HG02759 (cell line): ENCODE measurements at regions not wholly inside any gene's neighbourhood (a gene's known extent, or its start where the extent isn't known, plus 50 kb on each side); places are given as distances from the start of the nearest gene placed in this dataset.

Experiments used
- ATAC-seq: cut with Tn5 transposase; IDR thresholded peaks from one replicate; pipeline ENCODE4 v1.9.1; 2021; ENCODE audit warnings: mild to moderate bottlenecking, moderate library complexity; ENCODE audit not compliant: unreplicated experiment

DNA sequence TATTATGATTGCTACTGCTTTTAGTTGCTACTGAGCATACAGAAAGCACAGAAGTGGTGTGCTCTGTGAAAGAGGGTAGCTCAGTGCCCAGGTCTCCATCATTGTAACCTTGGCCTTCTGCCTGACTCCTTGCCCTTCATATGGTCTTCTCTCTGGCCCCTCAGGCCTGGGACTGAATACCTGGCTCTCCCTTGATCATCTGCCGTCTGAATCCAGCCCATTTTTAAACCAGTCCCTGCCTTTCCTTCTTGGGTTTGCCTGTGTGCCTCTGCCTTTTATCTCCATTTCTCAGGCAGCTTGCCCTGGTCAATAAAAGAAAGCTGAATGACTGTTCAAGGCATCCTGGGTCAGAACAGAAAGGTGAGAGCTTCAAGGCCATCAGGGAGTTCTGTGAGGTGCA lies 109.1 kb upstream of the ZNF438 start:
- ATAC-seq: no peak

DNA sequence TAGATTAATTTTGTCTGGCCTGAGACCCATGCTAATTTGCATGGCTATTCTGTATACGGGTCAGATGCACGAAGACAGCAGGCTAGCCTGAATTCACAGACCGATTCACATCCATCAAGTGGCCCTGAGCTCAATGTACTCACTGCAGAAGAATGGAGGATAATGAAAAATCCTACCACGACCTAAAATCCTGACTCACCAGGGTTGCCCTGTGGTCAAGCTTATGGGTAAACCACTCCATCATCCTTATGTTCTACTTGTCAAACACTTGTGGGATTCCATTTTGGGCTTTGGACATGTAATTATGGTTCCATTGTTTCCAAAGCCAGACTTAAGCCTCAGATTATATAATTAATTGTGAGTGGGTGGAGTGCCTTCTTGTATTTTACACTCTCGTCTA lies 110.4 kb upstream of the ZNF438 start:
- ATAC-seq: no peak

DNA sequence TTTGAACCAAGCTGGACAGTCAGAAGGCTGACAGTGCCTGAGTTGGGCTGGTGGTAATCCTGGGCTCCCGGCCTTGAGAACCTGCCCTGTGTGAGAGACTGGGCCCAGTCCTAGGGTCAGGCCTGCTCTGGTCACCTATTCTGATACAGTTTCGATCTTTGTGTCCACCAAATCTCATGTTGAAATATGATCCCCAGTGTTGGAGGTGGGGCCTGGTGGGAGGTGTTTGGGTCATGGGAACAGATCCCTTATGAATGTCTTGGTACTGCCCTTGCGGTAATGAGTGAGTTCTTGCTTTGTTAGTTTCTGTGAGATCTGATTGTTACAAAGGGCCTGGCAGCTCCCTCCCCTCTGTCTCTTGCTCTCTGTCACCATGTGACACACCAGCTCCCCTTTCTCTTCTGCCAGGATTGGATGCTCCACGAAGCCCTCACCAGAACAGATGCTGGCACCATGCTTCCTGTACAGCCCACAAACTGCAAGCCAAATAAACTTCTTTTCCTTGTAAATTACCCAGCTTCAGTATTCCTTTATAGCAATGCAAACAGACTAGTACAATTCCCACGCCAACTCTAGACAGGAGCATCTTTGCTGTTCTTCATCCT lies 111.8 kb upstream of the ZNF438 start:
- ATAC-seq: no peak

DNA sequence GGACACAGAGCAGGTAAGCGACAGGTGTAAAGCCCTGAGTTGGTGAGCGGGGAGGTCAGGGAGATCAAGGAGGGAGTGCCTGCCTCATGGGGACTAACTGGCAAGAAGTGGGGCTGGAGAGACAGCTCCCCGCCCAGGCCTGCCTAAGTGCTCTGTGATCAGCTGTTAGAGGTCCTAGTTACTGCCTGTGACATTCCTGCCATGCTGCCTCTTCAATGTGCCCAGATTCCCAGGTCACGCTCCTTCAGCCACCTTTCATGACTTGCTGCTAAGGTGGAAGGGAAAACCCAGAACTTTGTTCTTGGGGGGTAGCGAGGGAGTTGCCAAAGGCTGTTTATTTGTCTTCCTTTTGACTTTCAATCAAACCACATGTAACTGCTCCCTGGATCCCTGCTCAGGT lies 114.3 kb upstream of the ZNF438 start:
- no peak for ATAC-seq

DNA sequence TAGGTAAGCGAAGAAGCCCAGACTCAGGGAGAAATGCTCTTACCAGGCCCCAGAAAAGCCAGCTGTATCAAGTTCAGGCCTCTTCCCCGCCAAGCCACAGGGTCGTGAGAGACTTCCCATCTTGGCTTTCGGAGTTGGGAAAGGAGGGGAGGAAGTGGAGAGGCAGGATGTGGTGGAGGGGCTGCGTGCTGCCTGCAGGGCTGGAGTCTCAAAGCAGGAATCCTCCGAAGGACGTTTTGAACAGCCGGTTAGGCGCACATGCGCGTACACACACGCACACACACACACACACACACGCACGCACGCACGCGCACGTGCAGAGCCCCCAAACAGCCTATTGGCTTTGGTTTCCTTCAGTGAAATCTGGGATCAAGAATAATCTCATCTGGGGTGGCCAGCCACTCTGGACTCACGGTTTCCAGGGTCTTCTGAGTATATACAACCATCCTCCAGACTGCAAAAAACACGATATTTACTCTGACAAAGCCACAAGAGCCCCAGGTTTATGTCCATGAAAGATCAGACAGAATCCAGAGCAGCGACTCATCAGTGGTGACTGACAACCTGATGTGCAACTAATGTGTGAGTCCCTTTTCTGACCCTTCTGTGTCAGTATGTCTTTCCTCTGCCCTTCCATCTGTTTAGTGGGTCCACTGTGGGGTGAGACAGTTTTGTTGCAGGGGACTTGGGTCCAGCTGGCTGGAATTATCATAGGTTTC lies 115.0 kb upstream of the ZNF438 start:
- ATAC-seq: no peak

DNA sequence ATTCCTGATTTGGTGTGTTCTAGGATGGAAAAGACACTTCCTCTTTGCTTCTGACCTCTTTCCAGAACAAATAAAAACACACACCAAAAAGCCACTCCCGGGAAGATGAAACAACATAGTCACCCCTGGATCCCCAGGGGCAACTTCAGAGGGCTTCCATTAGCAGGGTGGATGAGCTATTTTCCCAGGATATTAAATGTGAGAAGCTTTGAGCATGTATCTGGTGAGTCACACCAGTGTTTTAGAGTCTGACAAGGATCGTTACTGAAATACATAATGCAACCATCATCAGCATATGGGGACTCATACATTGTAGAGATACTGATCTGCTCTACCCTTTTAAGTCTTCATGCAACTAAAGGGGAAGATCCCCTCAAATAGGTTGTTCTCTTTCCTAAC lies 115.5 kb upstream of the ZNF438 start:
- ATAC-seq: no peak

DNA sequence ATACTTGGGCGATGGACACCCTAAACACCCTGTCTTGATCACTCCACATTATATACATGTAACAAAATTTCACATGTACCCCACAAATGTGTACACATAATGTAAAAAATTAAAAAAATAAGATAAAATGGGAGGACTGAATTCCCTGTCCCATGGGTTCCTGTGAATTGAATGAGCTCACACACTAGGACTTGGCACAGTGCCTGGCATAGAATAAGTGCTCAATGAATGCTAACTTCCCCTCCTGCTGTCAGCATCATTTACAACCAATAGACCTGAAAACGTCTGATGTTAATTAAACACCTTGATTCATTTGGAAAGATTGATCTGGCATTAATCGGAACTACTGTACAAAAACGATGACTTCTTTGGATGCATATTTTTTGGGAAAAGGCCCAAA lies 117.3 kb upstream of the ZNF438 start:
- ATAC-seq: no peak

DNA sequence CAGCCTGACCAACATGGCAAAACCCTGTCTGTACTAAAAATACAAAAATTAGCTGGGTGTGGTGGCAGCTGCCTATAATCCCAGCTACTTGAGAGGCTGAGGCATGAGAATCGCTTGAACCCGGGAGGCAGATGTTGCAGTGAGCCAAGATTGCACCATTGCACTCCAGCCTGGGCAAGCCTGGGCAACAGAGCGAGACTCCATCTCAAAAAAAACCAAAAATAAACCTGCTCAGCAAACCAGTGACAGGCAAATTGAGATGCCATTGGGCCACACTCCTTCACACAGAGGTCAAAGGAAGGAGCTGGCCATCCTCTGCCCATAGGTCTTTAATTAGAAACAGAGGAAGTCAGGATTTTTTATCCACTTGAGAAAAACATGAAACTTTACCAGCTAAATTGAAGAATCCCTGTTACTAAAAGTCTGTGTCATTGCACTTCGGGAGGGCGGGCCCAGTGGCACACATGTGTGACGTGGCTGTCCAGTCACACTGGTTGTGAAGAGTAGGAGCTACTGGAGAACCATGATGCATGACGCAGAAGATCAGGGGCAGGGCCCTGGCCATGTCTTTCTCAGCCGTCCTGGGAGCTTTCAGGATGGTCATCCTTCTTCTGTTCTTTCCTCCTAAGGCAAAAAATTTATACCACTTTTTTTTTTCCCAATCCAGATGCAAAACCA lies 118.3 kb upstream of the ZNF438 start:
- ATAC-seq: no peak

DNA sequence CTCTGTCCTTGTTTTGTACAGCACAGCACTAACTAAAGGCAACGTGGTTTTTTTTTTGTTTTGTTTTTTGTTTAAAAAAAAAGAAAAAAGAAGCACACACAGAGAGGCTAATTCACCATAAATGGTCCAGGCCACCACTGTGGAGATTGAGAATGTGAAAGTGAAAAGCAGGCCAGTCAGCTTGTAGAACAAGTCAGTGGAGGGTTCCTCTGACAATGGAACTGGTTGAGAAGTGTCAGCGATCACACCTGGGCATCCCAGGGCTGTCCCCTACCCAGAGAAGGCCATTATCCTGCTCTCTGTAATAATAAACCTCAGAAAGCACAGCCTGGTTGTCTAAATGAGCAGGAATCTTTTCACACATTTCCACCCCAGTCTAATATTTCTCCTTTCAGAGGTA lies 119.6 kb upstream of the ZNF438 start:
- ATAC-seq: no peak

DNA sequence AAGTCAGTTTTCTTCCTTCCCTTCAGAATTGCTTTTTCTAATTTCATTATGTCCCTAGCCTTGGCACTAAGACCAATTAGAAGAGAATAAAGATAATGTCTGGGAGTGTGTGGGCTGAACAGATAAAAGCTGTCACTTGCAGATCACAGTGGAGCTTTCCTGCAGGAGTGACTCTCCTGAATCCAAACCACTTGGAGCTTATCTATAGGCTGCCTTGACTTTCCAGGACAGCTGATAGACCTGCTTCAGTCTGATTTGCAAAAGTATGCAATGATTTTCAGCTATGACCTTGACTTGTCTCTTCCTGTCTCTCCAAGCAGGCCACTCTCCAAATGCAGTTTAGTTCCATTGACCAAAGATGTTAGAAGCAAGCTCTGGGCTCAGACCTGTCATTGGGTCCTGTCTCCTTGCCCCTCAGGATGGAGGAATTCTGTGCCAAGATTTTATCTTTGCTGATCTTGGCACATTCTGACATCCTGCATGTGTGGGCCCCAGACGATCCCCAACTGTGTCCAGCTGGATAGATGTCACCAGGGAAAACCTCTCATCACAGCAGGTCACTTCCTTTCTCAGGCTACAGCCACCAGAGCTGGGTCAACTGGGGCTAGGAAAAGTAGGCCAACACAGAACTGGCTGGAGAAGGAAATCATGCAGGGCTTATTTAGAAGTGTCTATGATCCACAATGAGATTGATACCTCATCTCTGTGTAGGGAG lies 120.9 kb upstream of the ZNF438 start:
- no peak for ATAC-seq

DNA sequence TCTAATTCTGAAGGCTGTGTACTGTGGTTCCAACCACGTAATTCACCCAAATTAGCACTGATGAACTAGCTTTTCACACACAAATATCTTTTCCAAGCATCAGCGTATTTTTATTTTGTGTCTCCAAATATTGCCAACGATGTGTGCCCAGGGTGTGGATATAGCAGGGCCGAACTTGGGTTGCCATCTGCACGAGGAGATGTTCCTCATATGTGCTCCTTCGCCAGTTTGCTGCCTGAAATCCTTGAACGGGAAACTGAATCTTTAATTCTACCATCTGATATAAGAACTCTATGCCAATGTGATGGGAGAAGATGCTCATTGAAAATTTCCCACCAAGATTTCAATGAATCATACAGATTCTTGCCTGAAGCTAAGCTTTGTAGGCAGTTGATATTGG lies 121.5 kb upstream of the ZNF438 start:
- no peak for ATAC-seq

DNA sequence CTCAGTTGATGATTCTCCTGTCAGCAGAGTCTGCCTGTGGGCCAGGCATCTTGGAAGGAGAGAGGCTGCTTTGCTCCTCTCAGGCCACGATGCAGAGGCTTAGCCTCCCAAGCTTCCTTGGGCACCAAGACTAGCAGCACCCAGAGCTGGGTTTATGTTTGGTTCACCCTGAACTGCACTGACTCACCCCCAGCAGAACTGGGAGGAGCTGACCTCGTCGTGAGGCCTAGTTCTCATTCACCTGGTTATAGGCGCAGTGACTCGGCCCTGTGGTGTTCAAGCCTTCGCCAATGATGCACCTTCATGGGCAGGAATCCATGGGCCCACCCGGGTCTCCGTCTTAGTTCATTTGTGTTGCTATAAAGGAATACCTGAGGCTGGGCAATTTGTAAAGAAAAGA lies 122.0 kb upstream of the ZNF438 start:
- ATAC-seq: no peak

DNA sequence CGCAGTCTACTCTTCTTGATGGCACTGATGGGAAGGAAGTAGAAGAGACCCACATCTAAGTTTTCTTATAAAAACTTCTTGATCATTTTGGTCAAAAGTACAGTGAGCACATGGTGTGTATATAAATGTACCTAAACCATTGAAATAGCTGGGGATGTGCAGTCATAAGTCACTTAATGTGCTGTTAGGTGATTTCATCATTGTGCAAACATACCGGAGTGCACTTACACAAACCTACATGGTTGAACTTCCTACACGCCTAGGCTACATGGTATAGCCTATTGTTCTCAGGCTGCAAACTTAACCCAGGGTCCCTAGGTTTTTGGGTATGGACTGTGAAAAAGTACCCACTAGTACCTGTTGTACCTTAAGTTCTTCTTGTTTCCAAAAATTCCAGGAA lies 123.3 kb upstream of the ZNF438 start:
- ATAC-seq: no peak

DNA sequence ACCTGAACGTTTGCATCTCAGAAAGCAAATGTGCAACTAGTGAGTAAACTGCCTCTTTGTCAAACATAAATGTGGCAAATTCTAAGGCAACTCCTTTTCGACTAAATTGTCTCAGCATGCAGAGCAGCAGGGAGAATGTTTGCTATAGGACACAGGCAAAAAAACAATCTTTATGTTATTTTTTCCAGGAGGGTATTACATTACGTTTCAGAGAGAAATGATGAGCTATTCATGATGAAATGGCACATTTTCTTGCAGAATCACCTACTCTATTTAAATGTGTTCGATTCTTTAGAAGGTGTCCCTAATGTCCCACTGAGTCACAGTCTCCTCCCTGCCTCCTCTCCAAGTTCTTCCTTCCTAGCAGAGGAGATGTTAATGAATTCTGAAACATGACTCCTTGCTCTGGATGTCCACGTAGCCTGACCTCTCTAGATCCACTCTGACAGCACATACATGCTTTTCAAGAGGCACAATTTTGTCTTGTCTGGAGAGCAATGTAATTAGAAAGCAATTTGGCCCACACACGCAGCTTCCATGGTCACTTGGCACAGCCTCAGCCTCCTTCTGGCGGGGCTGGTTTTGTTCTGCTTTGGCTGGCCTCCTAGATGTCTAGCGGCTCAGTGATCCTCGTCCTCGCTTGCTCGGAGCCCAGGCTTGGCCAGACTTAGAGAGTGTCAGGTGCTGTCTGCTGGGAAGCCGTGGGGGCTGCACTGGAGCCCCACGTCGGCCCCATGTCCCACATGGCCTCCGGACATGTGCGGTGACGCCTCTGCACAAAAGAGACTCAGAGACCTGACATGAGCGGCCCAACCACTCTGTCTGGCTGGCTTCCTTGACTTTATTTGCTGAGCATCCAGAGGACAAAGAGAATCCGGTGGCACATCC lies 125.7 kb upstream of the ZNF438 start:
- ATAC-seq: no peak

DNA sequence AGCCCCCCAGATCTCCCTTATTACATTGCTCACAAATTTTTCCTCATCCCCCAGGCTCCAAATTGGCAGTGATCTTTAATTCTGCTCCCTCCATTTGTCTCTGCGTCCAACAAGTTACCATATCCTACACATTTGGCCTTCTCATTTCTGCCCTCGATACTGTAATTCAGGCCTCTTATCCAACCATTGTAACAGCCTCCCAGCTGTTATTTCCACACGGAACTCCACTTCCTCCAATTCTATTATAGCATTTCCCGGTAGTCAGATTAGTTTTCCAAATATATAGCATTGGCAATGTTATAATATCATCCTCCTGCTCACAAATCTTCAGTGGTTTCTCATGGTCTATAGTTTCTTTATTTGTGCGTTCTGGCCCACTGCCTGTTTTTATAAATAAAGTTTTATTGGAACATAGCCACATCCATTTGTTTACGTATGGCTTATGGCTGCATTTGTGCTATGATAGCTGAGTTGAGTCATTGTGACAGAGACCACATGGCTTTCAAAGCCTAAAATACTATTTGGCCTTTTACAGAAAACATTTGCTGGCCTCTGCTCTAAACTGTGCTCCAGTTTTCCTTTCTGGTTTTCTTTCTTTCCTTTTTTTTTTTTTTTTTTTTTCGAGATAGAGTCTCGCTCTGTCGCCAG lies 126.5 kb upstream of the ZNF438 start:
- ATAC-seq: no peak

DNA sequence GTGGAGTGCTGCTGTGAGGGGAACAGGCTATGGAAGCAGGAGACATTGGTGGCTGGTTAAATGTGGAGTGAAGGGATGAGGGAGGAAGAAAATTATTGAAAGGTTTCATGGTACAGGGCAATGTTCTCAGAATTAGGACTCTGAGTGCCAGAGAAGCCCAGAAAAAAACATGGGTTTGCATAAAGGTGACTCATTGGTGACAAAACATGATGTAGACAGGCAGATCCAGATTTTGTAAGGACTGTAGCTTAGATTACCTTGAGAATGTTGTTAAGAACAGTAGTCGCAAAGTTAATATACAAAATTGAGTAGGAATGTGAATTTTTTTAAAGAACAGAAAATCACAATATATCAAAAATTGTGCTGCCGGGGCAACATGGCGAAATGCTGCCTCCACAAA lies 134.9 kb upstream of the ZNF438 start:
- no peak for ATAC-seq

DNA sequence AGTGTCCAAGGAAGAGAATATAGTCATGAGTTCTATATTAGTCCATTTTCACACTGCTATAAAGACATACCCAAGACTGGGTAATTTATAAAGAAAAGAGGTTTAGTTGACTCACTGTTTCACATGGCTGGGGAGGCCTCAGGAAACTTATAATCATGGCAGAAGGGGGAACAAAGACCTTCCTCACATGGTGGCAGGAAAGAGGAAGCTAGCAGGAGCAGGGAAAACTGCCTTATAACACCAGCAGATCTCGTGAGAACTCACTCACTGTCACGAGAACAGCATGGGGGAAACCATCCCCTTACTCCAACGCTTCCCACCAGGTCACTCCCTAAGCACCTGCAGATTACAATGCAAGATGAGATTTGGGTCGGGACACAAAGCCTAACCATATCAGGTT lies 139.0 kb upstream of the ZNF438 start:
- ATAC-seq: no peak

DNA sequence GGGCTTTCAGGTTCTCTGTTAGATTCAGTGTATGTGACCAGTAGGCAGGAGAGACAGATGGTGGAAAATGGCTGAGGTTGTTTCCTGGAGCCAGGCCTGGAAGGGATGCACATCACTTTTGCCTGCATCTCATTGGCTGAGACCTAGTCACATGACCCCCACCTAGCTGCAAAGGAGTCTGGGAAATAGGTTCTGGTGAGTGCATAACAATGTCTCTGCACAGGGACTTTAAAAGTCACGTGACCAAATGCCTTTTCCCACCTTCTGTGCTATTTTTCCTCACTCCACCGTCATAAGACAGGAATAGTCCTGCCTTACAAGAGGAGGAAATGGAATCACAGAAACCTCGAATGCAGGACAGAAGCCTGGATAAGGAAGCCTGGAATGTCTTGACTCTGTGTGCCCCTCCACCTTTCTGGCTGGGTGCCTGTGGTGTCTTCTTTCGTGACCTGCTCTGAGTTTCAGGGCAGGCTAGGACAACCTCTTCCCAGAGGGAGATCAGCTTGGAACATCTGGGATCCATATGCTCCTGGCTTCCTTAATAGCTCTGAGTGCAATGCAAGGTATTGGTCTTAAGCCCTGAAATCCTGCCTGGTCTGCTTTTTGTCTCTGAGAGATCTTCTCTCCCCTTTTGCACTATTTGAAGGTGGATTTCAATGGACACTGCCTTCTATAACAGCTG lies 139.9 kb upstream of the ZNF438 start:
- no peak for ATAC-seq

DNA sequence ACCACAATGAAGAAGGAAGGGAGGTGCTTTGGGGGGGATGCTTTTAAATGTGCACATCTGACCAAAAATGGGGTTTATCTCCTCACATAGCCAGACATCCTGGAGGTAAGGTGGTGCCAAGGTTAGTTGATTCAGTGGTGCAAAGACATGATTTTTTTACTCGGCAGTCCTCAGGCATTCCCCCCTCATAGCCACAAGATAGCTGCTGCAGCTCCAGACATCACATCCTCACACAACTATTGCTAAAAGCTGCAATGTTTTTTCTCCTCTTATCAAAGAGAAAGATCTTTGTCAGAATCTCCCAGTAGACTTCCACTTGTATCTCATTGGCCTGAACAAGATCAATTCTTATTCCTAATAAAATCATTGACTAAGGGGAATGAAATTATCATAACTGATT lies 141.3 kb upstream of the ZNF438 start:
- ATAC-seq: no peak

DNA sequence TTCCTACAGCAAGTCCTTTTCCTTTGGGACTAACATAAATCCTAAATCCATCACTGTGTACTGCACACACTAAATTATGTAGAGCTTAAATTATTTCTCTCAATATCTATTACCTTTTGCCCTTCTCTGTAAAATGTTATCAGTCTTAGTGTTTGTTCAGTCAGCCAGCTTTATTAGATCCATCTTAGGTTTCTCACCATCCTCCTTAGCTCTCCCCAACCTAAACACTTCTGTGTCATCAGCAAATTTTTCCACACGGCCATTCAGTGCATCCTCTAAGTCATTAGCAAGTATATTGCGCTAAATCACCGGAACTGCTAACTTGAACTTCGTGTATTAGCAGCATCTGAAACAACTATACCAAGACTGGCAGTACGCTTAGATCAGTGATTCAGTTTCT lies 142.1 kb upstream of the ZNF438 start:
- ATAC-seq: no peak
